ENCODE measurements at regions not wholly inside any gene's neighbourhood (a gene's known extent, or its start where the extent isn't known, plus 50 kb on each side); places are given as distances from the start of the nearest gene placed in this dataset.
"Not testable (repeated sequence)": the region's sequence is repeated elsewhere in the genome, so short reads cannot be mapped to it uniquely, and the experiment has no call there.

GRCh38 chr11:134496058-134496457 lies 84.0 kb upstream of the B3GAT1 start:
- H3K27me3 ChIP-seq (ENCODE audit: control insufficient read depth, insufficient read depth, low read length); DNase-seq (ENCODE audit: low read depth, low spot score); H3K9me3 ChIP-seq (ENCODE audit: control insufficient read depth, insufficient read depth, low read length); H3K4me1 ChIP-seq (ENCODE audit: control insufficient read depth, insufficient read depth, low read length); H3K27ac ChIP-seq (ENCODE audit: low read length); H3K4me3 ChIP-seq (ENCODE audit: low read length); H3K36me3 ChIP-seq (ENCODE audit: control insufficient read depth, insufficient read depth, low read length): not testable (repeated sequence)
- no CpG with 5 or more reads among the region's 2 CpGs for WGBS (ENCODE audit: insufficient coverage, insufficient read length)

GRCh38 chr11:134494395-134494794 lies 82.4 kb upstream of the B3GAT1 start:
- no CpG with 5 or more reads among the region's 2 CpGs for WGBS (ENCODE audit: insufficient coverage, insufficient read length)
- not testable (repeated sequence) for H3K4me3 ChIP-seq (ENCODE audit: low read length); H3K9me3 ChIP-seq (ENCODE audit: control insufficient read depth, insufficient read depth, low read length); DNase-seq (ENCODE audit: low read depth, low spot score); H3K36me3 ChIP-seq (ENCODE audit: control insufficient read depth, insufficient read depth, low read length); H3K27ac ChIP-seq (ENCODE audit: low read length); H3K27me3 ChIP-seq (ENCODE audit: control insufficient read depth, insufficient read depth, low read length); H3K4me1 ChIP-seq (ENCODE audit: control insufficient read depth, insufficient read depth, low read length)

DNA sequence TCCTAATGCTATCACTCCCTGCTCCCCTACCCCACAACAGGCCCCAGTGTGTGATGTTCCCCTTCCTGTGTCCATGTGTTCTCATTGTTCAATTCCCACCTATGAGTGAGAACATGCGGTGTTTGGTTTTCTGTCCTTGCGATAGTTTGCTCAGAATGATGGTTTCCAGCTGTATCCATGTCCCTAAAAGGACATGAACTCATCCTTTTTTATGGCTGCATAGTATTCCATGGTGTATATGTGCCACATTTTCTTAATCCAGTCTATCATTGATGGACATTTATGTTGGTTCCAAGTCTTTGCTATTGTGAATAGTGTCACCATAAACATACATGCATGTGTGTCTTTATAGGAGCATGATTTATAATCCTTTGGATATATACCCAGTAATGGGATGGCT lies 80.4 kb upstream of the B3GAT1 start:
- no CpG with 5 or more reads among the region's 2 CpGs for WGBS (ENCODE audit: insufficient coverage, insufficient read length)
- H3K4me1 ChIP-seq (ENCODE audit: control insufficient read depth, insufficient read depth, low read length); H3K36me3 ChIP-seq (ENCODE audit: control insufficient read depth, insufficient read depth, low read length); H3K27me3 ChIP-seq (ENCODE audit: control insufficient read depth, insufficient read depth, low read length); H3K9me3 ChIP-seq (ENCODE audit: control insufficient read depth, insufficient read depth, low read length); DNase-seq (ENCODE audit: low read depth, low spot score); H3K4me3 ChIP-seq (ENCODE audit: low read length); H3K27ac ChIP-seq (ENCODE audit: low read length): not testable (repeated sequence)

GRCh38 chr11:134489728-134490127 lies 77.7 kb upstream of the B3GAT1 start:
- Histone ChIP-seq H3K4me1 (ENCODE audit: control insufficient read depth, insufficient read depth, low read length) (no peaks in the 10 kb centered on the region), H3K4me3 (ENCODE audit: low read length) (no peak overlapping the region), H3K27me3 (ENCODE audit: control insufficient read depth, insufficient read depth, low read length) (no peaks in the 10 kb centered on the region), H3K36me3 (ENCODE audit: control insufficient read depth, insufficient read depth, low read length) (no peaks in the 10 kb centered on the region), H3K27ac (ENCODE audit: low read length) (no peak overlapping the region), H3K9me3 (ENCODE audit: control insufficient read depth, insufficient read depth, low read length) (no peaks in the 10 kb centered on the region)
- no peak for DNase-seq (ENCODE audit: low read depth, low spot score)
- no CpG with 5 or more reads among the region's 5 CpGs for WGBS (ENCODE audit: insufficient coverage, insufficient read length)

DNA sequence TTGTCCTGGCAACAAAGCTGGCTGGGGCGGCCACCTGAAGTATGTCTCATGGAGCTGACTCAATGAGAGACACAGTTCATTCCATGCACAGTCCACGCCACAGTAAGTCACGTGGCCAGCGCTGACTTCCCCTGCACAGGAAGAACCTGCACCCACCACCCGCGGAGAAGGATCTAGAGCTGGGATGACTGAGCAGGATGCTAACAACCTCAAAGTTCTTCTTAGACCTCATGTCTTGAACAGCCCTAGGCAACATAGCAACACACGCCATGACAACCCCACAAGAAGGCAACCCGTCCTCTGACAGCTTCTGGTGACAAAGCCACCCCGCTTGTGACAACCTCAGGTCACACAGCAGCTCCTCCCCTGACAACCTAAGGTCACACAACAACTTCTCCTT lies 76.9 kb upstream of the B3GAT1 start:
- no peak for DNase-seq (ENCODE audit: low read depth, low spot score)
- Histone ChIP-seq H3K36me3 (ENCODE audit: control insufficient read depth, insufficient read depth, low read length) (no peaks in the 10 kb centered on the region), H3K4me3 (ENCODE audit: low read length) (no peak overlapping the region), H3K27me3 (ENCODE audit: control insufficient read depth, insufficient read depth, low read length) (no peaks in the 10 kb centered on the region), H3K9me3 (ENCODE audit: control insufficient read depth, insufficient read depth, low read length) (no peaks in the 10 kb centered on the region), H3K27ac (ENCODE audit: low read length) (no peak overlapping the region), H3K4me1 (ENCODE audit: control insufficient read depth, insufficient read depth, low read length) (no peaks in the 10 kb centered on the region)
- no CpG with 5 or more reads among the region's 9 CpGs for WGBS (ENCODE audit: insufficient coverage, insufficient read length)

GRCh38 chr11:134488512-134488911 lies 76.5 kb upstream of the B3GAT1 start:
- no CpG with 5 or more reads among the region's 4 CpGs for WGBS (ENCODE audit: insufficient coverage, insufficient read length)
- H3K4me3 ChIP-seq (ENCODE audit: low read length) = no peak overlapping the region
- H3K36me3 ChIP-seq (ENCODE audit: control insufficient read depth, insufficient read depth, low read length) = no peaks in the 10 kb centered on the region
- no peak for DNase-seq (ENCODE audit: low read depth, low spot score)
- H3K4me1 ChIP-seq (ENCODE audit: control insufficient read depth, insufficient read depth, low read length) = no peaks in the 10 kb centered on the region
- no peaks in the 10 kb centered on the region for H3K27me3 ChIP-seq (ENCODE audit: control insufficient read depth, insufficient read depth, low read length)
- no peaks in the 10 kb centered on the region for H3K9me3 ChIP-seq (ENCODE audit: control insufficient read depth, insufficient read depth, low read length)
- no peak overlapping the region for H3K27ac ChIP-seq (ENCODE audit: low read length)

DNA sequence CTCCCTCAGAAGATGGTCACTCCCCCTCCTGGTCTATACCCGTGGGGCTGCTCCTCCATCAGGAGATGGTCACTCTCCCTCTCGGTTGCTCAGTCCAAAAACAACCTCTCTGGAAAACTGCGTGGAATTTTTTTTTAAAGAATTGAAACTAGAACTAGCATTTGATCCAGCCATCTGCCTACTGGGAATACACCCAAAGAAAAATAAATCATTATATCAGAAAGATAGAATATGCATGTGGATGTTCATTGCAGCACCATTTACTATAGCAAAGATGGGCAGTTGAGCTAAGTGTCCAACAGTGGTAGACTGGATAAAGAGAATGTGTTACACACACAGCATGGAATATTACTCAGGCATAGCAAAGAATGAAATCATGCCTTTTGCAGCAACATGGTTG lies 75.7 kb upstream of the B3GAT1 start:
- no peaks in the 10 kb centered on the region for H3K9me3 ChIP-seq (ENCODE audit: control insufficient read depth, insufficient read depth, low read length)
- no peaks in the 10 kb centered on the region for H3K27me3 ChIP-seq (ENCODE audit: control insufficient read depth, insufficient read depth, low read length)
- DNase-seq (ENCODE audit: low read depth, low spot score) = no peak
- H3K4me3 ChIP-seq (ENCODE audit: low read length) = no peak overlapping the region
- no peaks in the 10 kb centered on the region for H3K36me3 ChIP-seq (ENCODE audit: control insufficient read depth, insufficient read depth, low read length)
- no peaks in the 10 kb centered on the region for H3K4me1 ChIP-seq (ENCODE audit: control insufficient read depth, insufficient read depth, low read length)
- H3K27ac ChIP-seq (ENCODE audit: low read length) = no peak overlapping the region
- no CpG with 5 or more reads among the region's 3 CpGs for WGBS (ENCODE audit: insufficient coverage, insufficient read length)

GRCh38 chr11:134486704-134487103 lies 74.7 kb upstream of the B3GAT1 start:
- Histone ChIP-seq H3K27me3 (ENCODE audit: control insufficient read depth, insufficient read depth, low read length) (no peaks in the 10 kb centered on the region), H3K4me3 (ENCODE audit: low read length) (no peak overlapping the region), H3K27ac (ENCODE audit: low read length) (no peak overlapping the region), H3K9me3 (ENCODE audit: control insufficient read depth, insufficient read depth, low read length) (no peaks in the 10 kb centered on the region), H3K36me3 (ENCODE audit: control insufficient read depth, insufficient read depth, low read length) (no peaks in the 10 kb centered on the region), H3K4me1 (ENCODE audit: control insufficient read depth, insufficient read depth, low read length) (no peaks in the 10 kb centered on the region)
- no peak for DNase-seq (ENCODE audit: low read depth, low spot score)
- no CpG with 5 or more reads among the region's 6 CpGs for WGBS (ENCODE audit: insufficient coverage, insufficient read length)

- Histone ChIP-seq H3K36me3 (ENCODE audit: control insufficient read depth, insufficient read depth, low read length) (no peaks in the 10 kb centered on the region), H3K27ac (ENCODE audit: low read length) (no peak overlapping the region), H3K4me3 (ENCODE audit: low read length) (no peak overlapping the region), H3K27me3 (ENCODE audit: control insufficient read depth, insufficient read depth, low read length) (no peaks in the 10 kb centered on the region), H3K4me1 (ENCODE audit: control insufficient read depth, insufficient read depth, low read length) (no peaks in the 10 kb centered on the region), H3K9me3 (ENCODE audit: control insufficient read depth, insufficient read depth, low read length) (no peaks in the 10 kb centered on the region)
- DNase-seq (ENCODE audit: low read depth, low spot score) = no peak
- no CpG with 5 or more reads among the region's 11 CpGs for WGBS (ENCODE audit: insufficient coverage, insufficient read length)
Measured at GRCh38 chr11:134486106-134486505, 74.1 kb upstream of the B3GAT1 start.

GRCh38 chr11:134485316-134485715 lies 73.3 kb upstream of the B3GAT1 start:
- Histone ChIP-seq H3K4me1 (ENCODE audit: control insufficient read depth, insufficient read depth, low read length) (no peaks in the 10 kb centered on the region), H3K27me3 (ENCODE audit: control insufficient read depth, insufficient read depth, low read length) (no peaks in the 10 kb centered on the region), H3K27ac (ENCODE audit: low read length) (no peak overlapping the region), H3K4me3 (ENCODE audit: low read length) (no peak overlapping the region), H3K9me3 (ENCODE audit: control insufficient read depth, insufficient read depth, low read length) (no peaks in the 10 kb centered on the region), H3K36me3 (ENCODE audit: control insufficient read depth, insufficient read depth, low read length) (no peaks in the 10 kb centered on the region)
- no CpG with 5 or more reads among the region's 5 CpGs for WGBS (ENCODE audit: insufficient coverage, insufficient read length)
- DNase-seq (ENCODE audit: low read depth, low spot score) = no peak

DNA sequence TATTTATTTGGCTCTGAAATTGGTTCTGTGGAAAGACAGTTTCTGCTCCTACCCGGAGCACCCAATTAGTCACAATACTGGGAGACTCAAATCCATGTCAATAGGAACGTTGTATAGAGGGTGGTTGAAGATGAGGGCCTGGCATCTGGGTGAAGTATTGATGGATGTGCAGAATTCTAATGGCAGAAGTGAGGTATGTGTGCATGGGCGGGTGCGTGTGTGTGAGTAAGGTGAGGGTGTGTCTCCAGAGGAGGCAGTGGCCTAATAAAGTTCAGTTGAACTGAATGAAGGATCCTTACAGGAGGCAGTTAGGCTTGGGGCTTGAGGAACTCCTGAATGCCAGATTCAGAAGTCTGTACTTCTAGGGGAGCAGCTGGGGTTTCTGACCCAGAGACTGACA lies 71.8 kb upstream of the B3GAT1 start:
- DNase-seq (ENCODE audit: low read depth, low spot score) = no peak
- Histone ChIP-seq H3K36me3 (ENCODE audit: control insufficient read depth, insufficient read depth, low read length) (no peaks in the 10 kb centered on the region), H3K27ac (ENCODE audit: low read length) (no peak overlapping the region), H3K9me3 (ENCODE audit: control insufficient read depth, insufficient read depth, low read length) (no peaks in the 10 kb centered on the region), H3K4me3 (ENCODE audit: low read length) (no peak overlapping the region), H3K4me1 (ENCODE audit: control insufficient read depth, insufficient read depth, low read length) (no peaks in the 10 kb centered on the region), H3K27me3 (ENCODE audit: control insufficient read depth, insufficient read depth, low read length) (no peaks in the 10 kb centered on the region)
- WGBS (ENCODE audit: insufficient coverage, insufficient read length) = no CpG with 5 or more reads among the region's 4 CpGs

All from iPS DF 6.9 (cell line).